Stimulated activated CD4-positive, alpha-beta T cell treated with anti-CD3 and anti-CD28 coated beads, Interleukin-15, amount 100 ng/mL, for 48 hours (primary cell): ENCODE measurements at regions not wholly inside any gene's neighbourhood (a gene's known extent, or its start where the extent isn't known, plus 50 kb on each side); places are given as distances from the start of the nearest gene placed in this dataset.
A peak's percentile ranks its signal among the peaks of the same experiment; 100 is the strongest.

Experiments
- DNase-seq, 2 donors: peaks; one replicate each; pipeline ENCODE4 v3.0.0-alpha.2; 2020; ENCODE audit warnings: low read depth in 2 of 2

DNA sequence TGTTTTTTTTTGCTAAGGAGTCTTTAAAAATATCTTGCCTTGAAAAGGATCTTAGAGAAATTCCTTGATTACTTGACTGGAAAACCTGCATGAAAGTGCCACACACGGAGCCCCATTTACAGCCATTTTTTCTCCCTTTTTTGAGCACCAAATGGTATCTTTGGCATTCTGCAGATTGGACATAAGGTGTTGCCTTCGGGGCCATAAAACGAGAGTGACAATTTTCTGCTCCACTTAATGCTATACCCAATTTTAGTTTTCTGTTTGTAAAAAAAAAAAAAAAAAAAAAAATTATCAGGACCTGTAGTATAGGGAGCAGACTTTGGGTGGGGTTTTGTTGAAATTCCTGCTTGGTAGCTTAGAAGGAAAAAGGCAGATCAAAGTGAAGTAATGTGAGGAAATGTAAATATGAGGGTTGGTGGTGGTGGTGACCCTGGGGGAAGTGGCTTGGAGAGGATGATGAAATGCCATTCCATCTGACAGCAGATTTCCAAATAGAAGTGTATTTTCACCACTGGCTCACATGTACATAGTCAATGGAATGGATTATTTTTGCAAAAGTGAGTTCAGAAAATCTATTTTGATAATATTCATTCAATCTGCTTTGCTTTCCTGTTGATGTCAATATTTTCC, 212.1 kb upstream of the SOX4 start:
- no peak for DNase-seq

DNA sequence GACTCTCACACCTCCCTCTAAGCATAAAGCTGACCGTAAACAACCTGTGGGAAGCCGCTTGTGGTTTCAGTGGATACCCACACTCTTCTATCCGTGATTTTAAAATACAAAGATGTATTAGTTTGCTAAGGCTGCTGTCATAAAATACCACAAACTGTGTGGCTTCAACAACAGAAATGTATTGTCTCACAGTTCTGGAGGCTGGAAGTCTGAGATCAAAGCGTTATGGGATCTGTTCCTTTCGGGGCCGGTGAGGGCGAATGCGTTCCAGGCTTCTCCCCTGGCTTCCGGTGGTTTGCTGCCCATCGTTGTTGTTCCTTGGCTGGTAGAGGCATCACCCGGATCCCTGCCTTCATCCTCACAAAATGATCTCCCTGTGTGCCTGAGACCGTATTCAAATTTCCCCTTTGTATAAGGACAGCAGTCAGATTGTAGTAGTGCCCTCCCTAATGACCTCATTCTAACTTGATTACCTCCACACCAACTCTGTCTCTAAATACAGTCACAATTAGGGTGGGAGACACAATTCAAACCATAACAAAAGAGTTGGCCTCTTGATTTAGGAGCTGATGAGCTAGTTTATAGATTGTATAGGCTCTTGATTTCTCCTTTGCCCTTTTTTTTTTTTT, 210.6 kb upstream of the SOX4 start:
- no peak for DNase-seq

DNA sequence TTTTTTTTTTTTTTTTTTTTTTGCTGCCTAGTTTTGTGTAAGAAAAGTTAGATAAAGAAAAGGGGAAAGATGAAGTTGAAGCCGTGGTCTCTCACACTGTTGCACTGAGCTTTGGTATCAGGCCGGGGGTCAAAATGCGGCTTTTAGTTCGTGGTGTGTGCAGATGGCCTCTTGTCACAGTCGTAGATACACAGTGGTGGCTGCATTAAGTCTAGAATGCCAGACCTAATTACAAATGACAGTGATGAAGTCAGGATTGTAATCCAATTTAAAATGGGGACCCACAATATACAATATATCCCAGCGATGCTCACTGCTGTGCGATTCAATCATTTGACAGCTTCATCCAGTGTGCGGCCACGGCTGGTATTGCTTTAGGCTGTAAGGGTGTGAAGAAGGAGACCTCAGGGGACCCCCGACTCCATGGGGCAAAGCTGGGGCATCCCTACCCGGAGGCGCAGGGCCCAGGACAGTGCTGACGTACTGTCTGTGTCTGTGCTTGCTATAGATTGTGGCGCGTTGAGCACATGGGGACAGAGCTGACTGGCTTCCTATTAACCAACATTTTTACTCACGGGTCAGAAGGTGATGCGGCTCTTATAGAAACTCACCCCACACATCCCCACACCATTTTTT, 210.0 kb upstream of the SOX4 start:
- DNase-seq, result no peak

DNA sequence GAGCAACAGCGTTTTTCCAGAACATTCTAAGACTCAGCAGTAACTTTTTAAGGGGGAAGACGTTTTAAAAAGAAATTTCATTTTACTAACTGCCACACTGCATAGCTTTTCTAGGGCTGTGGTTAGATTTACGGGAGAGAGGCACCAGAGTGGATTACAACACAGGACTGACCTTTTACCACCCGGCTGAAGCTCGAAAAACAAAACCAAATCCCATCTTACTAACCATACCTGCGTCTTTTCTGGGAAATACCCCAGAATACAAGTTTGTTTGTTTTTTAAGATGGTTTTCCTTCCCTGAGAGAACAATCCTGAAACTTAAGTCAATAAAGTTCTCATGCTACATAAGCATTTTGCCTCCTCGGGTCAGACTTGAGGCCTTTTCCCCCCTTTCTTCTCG, 209.3 kb upstream of the SOX4 start:
- DNase-seq, result no peak

DNA sequence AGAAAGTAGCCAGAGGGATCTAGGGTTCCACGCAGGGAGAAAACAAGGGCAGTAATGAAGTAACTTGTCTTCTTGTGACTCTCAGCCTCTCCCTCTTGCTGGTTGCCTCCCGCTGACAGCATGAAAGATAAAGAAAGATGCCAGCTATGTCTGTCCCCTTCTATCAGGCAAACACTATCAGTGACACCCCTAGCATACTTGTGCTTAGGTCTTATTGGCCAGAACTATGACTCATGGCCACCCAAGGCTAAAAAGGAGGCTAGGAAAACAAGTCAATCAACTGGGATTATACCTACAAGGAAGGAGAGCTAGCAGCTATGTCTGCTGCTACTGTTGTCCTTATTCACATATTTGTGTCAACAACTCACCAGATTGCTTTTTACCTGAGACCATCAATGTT, 206.8 kb upstream of the SOX4 start:
- DNase-seq, result no peak

DNA sequence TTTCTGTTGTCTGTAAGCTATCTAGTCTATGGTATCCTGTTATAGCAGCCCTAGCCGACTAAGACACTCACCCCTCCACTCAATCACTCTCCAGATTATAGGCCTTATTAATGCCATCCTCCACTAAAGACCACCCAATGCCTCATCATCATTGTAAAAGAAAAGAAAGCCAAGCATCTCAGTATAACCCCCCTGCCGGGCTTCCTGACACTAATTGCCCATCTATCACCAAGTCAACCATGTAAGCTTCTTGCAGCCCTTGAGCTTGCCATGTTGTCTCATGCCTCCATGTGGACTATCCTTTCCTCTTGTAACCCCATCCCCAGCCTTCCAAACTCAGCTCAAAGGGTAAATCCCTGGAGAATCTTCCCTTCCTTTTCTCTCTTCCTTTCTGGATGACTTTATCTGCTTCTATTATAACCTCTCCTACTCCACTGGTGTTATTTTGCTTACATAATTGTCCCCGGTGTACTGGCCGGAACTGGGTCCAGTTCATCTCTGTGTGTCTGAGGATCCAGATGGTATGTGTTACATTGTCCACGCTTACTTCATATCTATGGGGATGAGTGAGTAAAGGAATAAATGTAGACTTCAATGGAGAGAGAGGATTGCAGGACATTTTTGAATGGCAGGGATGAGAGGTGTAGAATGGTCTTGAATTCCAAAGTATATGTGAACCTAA, 202.9 kb upstream of the SOX4 start:
- no peak for DNase-seq

DNA sequence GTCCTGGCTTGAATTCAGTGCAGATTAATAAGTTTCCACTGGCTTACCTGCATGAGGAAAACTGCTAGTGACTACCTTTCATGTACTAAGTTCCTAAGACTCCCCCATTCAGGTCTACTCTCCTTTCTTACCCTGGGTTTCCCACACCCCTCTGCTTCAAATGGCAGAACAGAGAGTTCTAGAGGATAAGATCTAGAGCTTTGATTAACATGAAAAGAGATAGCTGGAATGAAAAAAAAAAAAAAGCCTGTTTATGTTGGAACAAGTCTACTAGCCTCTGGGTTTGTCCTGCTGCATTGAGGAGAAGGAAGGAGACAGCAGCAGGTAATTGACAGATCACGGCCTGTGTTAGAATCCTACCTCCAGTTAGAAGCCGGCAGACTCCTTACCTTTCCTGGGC, 201.4 kb upstream of the SOX4 start:
- DNase-seq, result no peak

DNA sequence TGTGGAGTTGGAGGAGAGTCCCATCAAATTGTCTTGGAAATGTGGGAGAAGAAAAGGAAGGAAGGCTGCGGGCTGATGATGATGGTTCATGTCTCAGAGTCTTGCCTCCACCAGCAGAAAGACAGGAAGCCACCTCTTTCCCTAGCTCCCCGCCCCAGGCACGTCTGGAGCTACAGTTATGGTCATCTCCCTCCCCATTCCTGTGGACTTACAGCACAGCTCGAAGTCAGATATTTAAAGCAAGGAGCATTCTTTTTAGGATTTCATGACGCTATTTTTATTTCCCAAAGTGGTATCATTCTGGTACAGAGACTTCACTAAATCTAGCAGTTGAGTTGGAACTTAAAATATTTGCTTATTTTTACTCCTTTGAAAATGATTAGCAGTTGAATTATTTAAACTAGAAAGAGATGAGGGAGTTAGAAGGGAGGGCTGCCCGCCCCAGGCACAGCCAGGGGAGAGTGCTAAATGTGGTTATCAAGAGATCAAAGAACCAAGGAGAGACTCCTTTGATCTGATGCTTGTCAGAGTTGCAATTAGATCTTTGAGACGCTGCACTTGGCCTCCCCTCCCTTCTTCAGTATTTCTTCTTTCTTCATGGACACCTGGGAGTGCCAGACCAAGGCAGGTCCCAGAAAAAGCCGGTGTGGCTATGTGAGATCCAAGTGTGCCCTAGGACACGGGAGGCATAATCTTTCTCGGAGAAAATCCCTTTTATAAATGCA, 199.9 kb upstream of the SOX4 start:
- no peak for DNase-seq

DNA sequence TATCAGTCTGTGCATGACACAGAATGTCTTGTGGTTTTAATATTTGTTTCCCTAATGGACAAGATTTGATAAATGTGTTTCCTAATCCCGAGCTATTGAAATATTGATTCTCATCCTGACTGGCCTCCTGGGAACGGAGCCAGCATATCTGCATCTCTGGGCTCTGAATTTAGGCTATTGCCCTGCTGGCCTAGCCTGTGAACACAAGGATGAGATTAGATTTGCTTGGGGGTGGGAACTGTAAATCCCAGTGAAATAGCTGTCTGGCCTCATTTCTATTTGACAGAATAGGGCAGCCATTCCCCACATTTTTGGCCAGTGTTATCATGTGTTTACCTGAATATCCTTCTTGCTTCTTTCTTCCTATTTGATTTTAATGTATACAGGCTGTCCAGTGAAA, 198.4 kb upstream of the SOX4 start:
- DNase-seq, result no peak

DNA sequence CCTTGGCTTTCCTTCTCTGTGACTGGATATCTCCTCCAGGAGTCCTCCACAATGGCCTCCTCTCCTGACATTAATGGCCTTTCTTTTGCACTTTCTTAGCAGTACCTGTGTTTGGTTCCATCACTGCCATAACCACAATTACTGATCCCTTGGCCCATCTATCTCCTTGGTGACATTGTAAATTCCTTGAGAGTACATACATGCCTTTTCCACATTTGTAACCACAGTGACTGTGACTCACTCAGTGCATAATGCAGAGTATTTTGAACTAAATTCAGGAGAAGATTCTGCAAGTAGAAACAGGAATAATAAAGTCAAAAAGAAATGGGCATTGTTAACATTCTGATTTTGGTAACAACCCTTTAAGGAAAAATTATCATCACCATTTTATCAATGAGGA, 197.2 kb upstream of the SOX4 start:
- no peak for DNase-seq

DNA sequence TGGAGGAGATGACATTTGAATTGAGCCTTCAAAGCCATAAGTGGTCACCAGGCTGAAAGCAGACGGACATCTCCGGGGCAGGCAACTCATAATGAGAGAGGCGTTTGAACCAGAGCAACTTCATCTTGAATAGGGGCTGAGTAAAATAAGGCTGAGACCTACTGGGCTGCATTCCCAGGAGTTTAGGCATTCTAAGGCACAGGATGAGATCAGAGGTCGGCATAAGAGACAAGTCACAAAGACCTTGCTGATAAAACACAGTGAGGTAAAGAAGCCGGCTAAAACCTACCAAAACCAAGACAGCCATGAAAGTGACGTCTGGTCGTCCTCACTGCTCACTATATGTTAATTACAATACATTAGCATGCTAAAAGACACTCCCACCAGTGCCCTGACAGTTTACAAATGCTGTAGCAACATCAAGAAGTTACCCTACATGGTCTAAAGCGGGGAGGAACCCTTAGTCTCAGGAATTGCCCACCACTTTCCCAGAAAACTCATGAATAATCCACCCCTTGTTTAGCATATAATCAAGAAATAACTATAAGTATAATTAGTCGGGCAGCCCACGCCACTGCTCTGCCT, 194.7 kb upstream of the SOX4 start:
- DNase-seq, result no peak

DNA sequence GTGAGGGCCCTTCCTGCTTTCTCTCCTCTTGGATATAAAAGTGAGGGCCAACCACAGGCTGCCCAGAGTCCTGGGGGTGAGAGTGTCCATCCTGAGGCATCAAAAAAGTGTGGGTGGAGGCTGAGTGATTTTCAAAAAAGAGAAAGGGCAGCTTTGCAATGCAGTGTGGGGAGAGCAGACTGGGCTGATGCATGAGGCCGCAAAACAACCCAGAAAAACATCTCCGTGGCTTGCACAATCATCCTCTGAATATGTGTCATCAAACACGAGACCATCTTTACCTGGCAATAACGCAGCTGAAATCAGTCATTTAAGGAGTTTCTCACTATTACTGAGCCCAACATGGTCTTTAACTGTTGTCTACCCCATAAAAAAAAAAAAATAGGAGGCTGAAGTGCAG, 191.2 kb upstream of the SOX4 start:
- peak; percentile 10 to 22 for DNase-seq

DNA sequence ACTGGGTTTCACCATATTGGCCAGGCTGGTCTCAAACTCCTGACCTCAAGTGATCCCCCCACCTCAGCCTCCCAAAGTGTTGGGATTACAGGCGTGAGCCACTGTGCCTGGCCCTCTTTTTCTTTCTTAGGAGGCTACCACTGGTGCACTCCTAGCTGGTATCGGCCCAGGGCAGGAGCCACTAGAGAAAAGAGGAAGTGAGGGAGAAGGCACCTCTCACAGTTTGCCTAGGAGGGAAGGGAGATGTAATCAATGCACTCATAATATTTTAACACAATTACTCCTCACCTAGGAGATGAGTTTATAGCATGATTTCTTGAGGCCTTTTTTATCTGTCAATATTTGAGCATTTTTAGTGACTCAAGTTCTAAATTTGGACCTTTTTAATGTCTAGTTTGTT, 189.0 kb upstream of the SOX4 start:
- DNase-seq, result no peak

DNA sequence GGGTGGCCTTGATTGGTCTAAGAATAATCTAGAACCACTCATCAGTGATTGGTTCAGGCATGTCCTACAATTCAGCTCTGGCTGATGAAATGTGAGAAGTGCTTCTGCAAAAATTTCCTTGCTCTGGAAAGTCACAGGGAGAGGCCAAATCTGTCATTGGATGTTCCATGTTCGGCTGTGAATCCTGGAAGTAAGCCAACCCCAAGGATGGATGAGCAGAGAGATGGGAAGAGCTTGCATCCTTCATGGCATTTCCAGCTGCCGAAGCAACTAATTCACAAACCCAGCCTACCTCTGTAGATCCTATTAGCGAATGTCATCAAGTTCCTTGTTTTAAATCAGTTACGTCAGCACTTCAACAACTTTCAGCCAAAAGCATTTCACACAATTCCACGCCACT, 187.2 kb upstream of the SOX4 start:
- DNase-seq, result no peak

DNA sequence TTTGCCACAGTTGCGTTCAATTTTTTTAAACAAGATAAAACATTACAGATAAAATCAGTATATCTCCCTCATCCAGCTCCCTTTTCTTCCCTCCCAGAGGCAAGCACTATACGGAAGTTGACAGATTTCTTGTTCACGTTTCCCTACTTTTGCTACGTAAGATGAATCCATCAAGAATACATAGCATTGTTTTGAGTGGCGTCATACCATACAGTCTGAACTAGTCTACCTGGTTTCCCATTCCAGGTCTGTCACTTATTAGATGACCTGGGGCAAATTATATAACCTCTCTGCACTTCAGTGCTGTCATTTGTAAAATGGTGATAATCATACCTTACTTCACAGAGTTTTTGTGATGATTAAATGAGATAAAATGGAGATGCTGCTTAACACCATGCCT, 184.3 kb upstream of the SOX4 start:
- no peak for DNase-seq

DNA sequence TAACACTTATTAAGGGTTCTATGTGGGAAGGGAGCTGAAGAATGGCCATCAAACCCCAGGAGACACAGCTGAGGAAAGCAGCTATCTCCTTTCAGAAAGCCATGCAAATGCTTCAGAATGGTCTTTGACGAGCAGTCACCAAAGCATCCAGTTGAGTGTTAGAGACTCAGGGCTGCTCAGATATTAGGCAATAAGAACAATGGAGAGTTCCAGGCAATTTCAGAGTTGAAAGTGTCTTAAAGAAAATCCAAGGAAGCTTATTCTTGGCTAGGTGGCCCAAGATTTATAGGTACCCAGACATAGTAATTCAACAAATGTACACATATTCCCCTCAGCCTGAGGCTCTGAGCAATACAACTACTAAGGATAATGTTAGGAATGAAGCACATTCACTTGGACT, 180.1 kb upstream of the SOX4 start:
- no peak for DNase-seq

DNA sequence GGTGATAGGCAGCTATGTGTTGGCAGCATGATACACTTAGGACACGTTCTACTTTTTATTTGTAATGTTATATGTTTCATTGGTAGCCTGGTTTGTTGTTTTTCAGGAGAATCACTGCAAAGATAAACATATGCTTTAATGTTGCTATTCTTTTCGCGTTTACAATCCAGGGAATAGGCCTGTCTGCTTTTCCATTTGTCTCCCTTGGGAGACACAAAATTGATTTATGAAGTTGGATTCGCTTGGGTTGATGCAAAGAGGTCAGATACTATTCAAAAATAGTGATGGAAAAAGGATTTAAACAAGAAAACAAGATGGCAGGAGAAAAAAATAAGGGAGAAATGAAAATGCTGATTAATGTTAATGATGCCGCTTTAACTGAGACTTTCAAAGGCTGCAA, 179.5 kb upstream of the SOX4 start:
- DNase-seq, result no peak

DNA sequence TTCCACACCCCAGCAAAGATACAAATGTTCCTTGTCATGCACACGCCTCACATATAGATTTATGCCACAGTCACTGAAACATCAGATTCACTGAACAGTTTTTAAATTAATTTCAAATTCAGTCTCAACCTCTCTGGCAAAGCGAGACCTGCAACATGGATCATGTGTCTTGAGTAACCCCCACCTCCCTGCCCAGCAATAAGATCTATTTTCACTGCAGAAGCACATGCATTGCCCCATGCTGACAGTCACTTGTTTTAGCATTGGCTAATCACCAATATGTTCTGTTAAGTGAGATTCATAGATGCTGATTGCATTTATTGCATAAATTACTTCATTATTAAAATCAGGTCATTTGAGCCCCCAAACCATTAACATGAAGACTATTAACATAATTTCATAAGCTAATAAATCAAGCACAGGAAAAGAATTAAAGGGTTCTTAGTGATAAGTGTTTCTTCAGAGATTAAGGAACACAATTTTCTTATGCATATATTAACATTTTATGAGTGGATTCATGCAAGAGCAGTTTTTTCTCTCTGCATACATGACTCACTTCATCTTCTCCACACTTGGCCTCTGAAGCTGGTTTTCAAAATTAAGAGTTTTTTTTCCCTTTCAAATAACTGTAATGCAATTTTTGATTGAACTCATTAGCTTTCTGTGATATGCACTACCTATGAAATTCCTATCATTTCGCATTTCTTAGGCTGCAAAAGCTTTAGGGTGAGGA, 173.2 kb upstream of the SOX4 start:
- DNase-seq, result no peak

DNA sequence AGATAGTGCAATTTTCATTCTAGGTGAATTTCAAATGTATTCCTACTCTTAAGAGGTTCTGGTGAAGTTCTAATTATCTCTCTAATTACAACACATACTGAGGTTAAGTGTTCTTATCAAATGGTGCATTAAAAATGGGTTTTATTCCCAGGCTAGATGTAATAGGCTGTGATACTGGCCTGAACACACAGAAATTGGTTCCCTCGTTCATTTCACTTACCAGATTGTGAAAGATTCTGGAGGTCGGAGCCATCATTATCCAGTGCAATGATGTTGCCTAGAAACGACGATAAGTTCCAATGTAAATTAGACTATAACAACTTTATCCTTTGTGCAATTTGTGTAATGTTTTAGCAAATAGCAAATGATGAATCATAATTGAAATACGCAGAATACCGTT, 172.6 kb upstream of the SOX4 start:
- no peak for DNase-seq

DNA sequence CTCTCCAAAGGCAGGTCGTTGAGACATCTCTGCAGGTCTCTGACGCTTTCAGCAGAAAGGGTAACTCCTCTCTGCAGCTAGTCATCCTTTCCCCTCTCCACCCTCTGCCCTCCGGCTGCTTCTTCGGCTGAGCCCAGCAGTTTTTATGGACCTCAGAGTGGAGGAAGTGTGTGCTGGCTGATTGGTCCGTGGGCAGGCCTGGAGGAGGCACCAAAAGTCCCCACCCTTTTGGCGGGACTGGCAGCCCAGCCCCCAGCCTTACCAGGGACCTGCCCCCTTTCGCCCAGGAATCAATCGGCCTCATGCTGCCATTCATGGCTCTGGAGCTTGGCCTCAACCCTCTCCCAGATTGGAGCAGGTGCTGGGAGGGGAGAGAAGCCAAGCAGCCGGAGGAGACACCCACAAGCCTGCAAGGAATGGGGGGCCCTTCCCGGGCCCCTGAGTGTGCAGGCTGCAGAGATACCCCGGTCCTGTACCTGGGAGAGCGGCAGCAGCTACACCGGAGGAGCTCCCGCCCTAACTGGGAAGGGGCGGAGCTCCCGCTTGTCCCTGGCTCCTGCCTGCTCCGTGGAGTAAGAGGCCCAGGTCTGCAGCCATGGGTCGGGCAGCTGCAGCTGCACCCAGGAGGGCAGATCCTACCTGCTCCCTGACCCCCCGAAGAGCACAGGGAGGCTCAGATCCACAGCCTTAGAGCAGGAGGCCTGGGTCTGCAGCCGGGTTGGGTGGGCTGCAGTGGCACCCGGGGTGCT, 170.3 kb upstream of the SOX4 start:
- no peak for DNase-seq
